ENCODE measurements at regions not wholly inside any gene's neighbourhood (a gene's known extent, or its start where the extent isn't known, plus 50 kb on each side); places are given as distances from the start of the nearest gene placed in this dataset.

- TF ChIP-seq, protein P1, sequence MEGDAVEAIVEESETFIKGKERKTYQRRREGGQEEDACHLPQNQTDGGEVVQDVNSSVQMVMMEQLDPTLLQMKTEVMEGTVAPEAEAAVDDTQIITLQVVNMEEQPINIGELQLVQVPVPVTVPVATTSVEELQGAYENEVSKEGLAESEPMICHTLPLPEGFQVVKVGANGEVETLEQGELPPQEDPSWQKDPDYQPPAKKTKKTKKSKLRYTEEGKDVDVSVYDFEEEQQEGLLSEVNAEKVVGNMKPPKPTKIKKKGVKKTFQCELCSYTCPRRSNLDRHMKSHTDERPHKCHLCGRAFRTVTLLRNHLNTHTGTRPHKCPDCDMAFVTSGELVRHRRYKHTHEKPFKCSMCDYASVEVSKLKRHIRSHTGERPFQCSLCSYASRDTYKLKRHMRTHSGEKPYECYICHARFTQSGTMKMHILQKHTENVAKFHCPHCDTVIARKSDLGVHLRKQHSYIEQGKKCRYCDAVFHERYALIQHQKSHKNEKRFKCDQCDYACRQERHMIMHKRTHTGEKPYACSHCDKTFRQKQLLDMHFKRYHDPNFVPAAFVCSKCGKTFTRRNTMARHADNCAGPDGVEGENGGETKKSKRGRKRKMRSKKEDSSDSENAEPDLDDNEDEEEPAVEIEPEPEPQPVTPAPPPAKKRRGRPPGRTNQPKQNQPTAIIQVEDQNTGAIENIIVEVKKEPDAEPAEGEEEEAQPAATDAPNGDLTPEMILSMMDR (IDR thresholded peaks at IDR 0.05 in 2 of 3, conservative IDR thresholded peaks at IDR 0.05 in 1 of 3; ENCODE audit: borderline replicate concordance in 1 of 3, insufficient read depth in 1 of 3, low read depth in 2 of 3, low read length in 2 of 3): no peak
- TF ChIP-seq POLR2A (IDR thresholded peaks at IDR 0.05; ENCODE audit: borderline replicate concordance, extremely low read depth, insufficient read depth, insufficient read length) (no peak), REST (IDR thresholded peaks at IDR 0.05; ENCODE audit: low read depth) (no peak), FOSL1 (IDR thresholded peaks at IDR 0.05; ENCODE audit: low read depth) (no peak), MAX (IDR thresholded peaks at IDR 0.05) (no peak), POLR2AphosphoS5 (IDR thresholded peaks at IDR 0.05; ENCODE audit: low read depth, low read length) (no peak)
Measured at GRCh38 chr11:134745456-134745855, 333.4 kb upstream of the B3GAT1 start.

Data from HCT116 (cell line).